ENCODE measurements at regions not wholly inside any gene's neighbourhood (a gene's known extent, or its start where the extent isn't known, plus 50 kb on each side); places are given as distances from the start of the nearest gene placed in this dataset.

- TF ChIP-seq CTCF (IDR thresholded peaks at IDR 0.05), result no peak
- DNase-seq (no peak), ATAC-seq (no peak)
- no peaks in the 10 kb centered on the region for H3K27me3 ChIP-seq
- intact Hi-C loops (cut with DNase I), result no loop called here
- no peak overlapping the region for H3K27ac ChIP-seq
- H3K9me3 ChIP-seq, result no peaks in the 10 kb centered on the region
- H3K36me3 ChIP-seq, result no peaks in the 10 kb centered on the region
- H3K4me3 ChIP-seq, result no peak overlapping the region
- no peaks in the 10 kb centered on the region for H3K4me1 ChIP-seq
These were observed 382.2 kb upstream of the TRIB2 start for GRCh38 chr2:12334412-12334966.

GRCh38 chr2:12335131-12335530 is 381.6 kb upstream of the TRIB2 start:
- no peak for TF ChIP-seq CTCF (IDR thresholded peaks at IDR 0.05)

GRCh38 chr2:12335995-12336394 is 380.7 kb upstream of the TRIB2 start:
- no peak for DNase-seq

More at GRCh38 chr2:12335131-12335530, 381.6 kb upstream of the TRIB2 start:
- ATAC-seq (no peak), DNase-seq (no peak)
- Histone ChIP-seq H3K4me3 (no peak overlapping the region), H3K4me1 (no peaks in the 10 kb centered on the region), H3K9me3 (no peaks in the 10 kb centered on the region), H3K27me3 (no peaks in the 10 kb centered on the region), H3K27ac (no peak overlapping the region), H3K36me3 (no peaks in the 10 kb centered on the region)
- intact Hi-C loops (cut with DNase I), result no loop called here

GRCh38 chr2:12338946-12339697 is 377.6 kb upstream of the TRIB2 start:
- Histone ChIP-seq H3K27ac (no peak overlapping the region), H3K4me3 (no peak overlapping the region), H3K4me1 (no peaks in the 10 kb centered on the region), H3K36me3 (no peaks in the 10 kb centered on the region), H3K9me3 (no peaks in the 10 kb centered on the region), H3K27me3 (no peaks in the 10 kb centered on the region)
- intact Hi-C loops (cut with DNase I), result no loop called here
- no peak for TF ChIP-seq CTCF (IDR thresholded peaks at IDR 0.05)
- ATAC-seq (no peak), DNase-seq (no peak)

More at GRCh38 chr2:12335995-12336394, 380.7 kb upstream of the TRIB2 start:
- Histone ChIP-seq H3K4me1 (no peaks in the 10 kb centered on the region), H3K9me3 (no peaks in the 10 kb centered on the region), H3K27me3 (no peaks in the 10 kb centered on the region), H3K27ac (no peak overlapping the region), H3K4me3 (no peak overlapping the region), H3K36me3 (no peaks in the 10 kb centered on the region)
- intact Hi-C loops (cut with DNase I), result no loop called here
- TF ChIP-seq CTCF (IDR thresholded peaks at IDR 0.05), result no peak
- no peak for ATAC-seq

- DNase-seq, result no peak
- no peaks in the 10 kb centered on the region for H3K36me3 ChIP-seq
- intact Hi-C loops (cut with DNase I), result no loop called here
- no peaks in the 10 kb centered on the region for H3K4me1 ChIP-seq
- ATAC-seq, result no peak
- H3K27me3 ChIP-seq, result no peaks in the 10 kb centered on the region
- no peak overlapping the region for H3K4me3 ChIP-seq
- no peak overlapping the region for H3K27ac ChIP-seq
- TF ChIP-seq CTCF (IDR thresholded peaks at IDR 0.05), result no peak
- H3K9me3 ChIP-seq, result no peaks in the 10 kb centered on the region
These were observed 376.6 kb upstream of the TRIB2 start for GRCh38 chr2:12340164-12340563.

Measured in left lung (tissue), 4 donors.